Fibroblast of mammary gland (primary cell): ENCODE measurements at regions not wholly inside any gene's neighbourhood (a gene's known extent, or its start where the extent isn't known, plus 50 kb on each side); places are given as distances from the start of the nearest gene placed in this dataset.
"Not testable (repeated sequence)": the region's sequence is repeated elsewhere in the genome, so short reads cannot be mapped to it uniquely, and the experiment has no call there.

Experiments used
- DNase-seq: peaks from one replicate; pipeline ENCODE4 v3.0.0-alpha.2; 2010; ENCODE audit warnings: low read depth
- H3K4me3 ChIP-seq: 2 replicates; pipeline ENCODE4 v1.5.1; 2011; ENCODE audit warnings: low read depth, mild to moderate bottlenecking, low read length, moderate library complexity; ENCODE audit not compliant: control insufficient read depth
- CTCF ChIP-seq: conservative IDR thresholded peaks from 2 replicates; pipeline ENCODE4 v1.5.1; 2011; ENCODE audit warnings: low read depth, low read length, inconsistent platforms; ENCODE audit not compliant: control insufficient read depth, insufficient read depth

- H3K4me3 ChIP-seq: no peak overlapping the region
- TF ChIP-seq CTCF: no peak
- no peak for DNase-seq
Measured at GRCh38 chr4:15188605-15189539, 186.6 kb downstream of the CPEB2 start.

GRCh38 chr4:15194520-15194919 lies 192.2 kb downstream of the CPEB2 start:
- no peak for TF ChIP-seq CTCF
- no peak for DNase-seq
- no peak overlapping the region for H3K4me3 ChIP-seq

GRCh38 chr4:15197005-15197404 lies 194.7 kb downstream of the CPEB2 start:
- DNase-seq: peak; percentile 65
- H3K4me3 ChIP-seq: no peak overlapping the region
- peak; percentile 50 for TF ChIP-seq CTCF

GRCh38 chr4:15198070-15198727 lies 195.9 kb downstream of the CPEB2 start:
- TF ChIP-seq CTCF: no peak
- DNase-seq: no peak
- no peak overlapping the region for H3K4me3 ChIP-seq

GRCh38 chr4:15201782-15202181 lies 199.5 kb downstream of the CPEB2 start:
- H3K4me3 ChIP-seq: no peak overlapping the region
- no peak for DNase-seq
- no peak for TF ChIP-seq CTCF

GRCh38 chr4:15202481-15202880 lies 200.2 kb downstream of the CPEB2 start:
- TF ChIP-seq CTCF: no peak
- no peak for DNase-seq

GRCh38 chr4:15206526-15206925 lies 204.2 kb downstream of the CPEB2 start:
- H3K4me3 ChIP-seq, DNase-seq: not testable (repeated sequence)

More at GRCh38 chr4:15202481-15202880, 200.2 kb downstream of the CPEB2 start:
- H3K4me3 ChIP-seq: no peak overlapping the region
